B cell (primary cell): ENCODE measurements at regions not wholly inside any gene's neighbourhood (a gene's known extent, or its start where the extent isn't known, plus 50 kb on each side); places are given as distances from the start of the nearest gene placed in this dataset.

Source experiments
- ATAC-seq: fragments of 200-7000 bp; cut with Tn5 transposase; one replicate; pipeline ENCODE4 v1.10.0; 2021; ENCODE audit warnings: low read depth, mild to moderate bottlenecking, moderate number of reproducible peaks, moderate library complexity
- CTCF ChIA-PET: fragments of 350-600 bp; sonication (Branson Sonifier 250); formaldehyde crosslinking; loops from one replicate; lab custom pipeline; 2021; ENCODE audit warnings: antibody characterized with exemption, inconsistent platforms; lab: Charles Lee
- POLR2A ChIA-PET: fragments of 350-600 bp; sonication (Branson Sonifier 250); formaldehyde crosslinking; loops from one replicate; lab custom pipeline; 2021; ENCODE audit warnings: antibody characterized with exemption; lab: Charles Lee
- DNase-seq: peaks from one replicate; pipeline ENCODE4 v3.0.0; 2013
- H2AFZ ChIP-seq: 2 replicates; pipeline ENCODE4 v1.6.1; 2012; ENCODE audit warnings: mild to moderate bottlenecking, low read depth, low read length; ENCODE audit not compliant: insufficient read depth, poor library complexity, severe bottlenecking
- H3K27ac ChIP-seq, 2 donors: 1 replicate in 1 of 2; 2 replicates in 1 of 2; pipeline ENCODE4 v1.5.1; 2012 to 2013; ENCODE audit warnings: low read length in 2 of 2, mild to moderate bottlenecking in 2 of 2, moderate library complexity in 1 of 2
- H3K27me3 ChIP-seq, 4 experiments: fragments of 200-600 bp in 1 of 4; sonication (generic) in 1 of 4; replicated peaks in 1 of 4; 1 replicate in 2 of 4; 2 replicates in 2 of 4; pipeline versions ENCODE4 v1.6.1 to v1.7.0; 2013 to 2016; ENCODE audit warnings: low read length in 3 of 4, mild to moderate bottlenecking in 2 of 4, mixed read lengths in 1 of 4, moderate library complexity in 1 of 4; ENCODE audit not compliant: insufficient read depth in 4 of 4, control insufficient read depth in 3 of 4; ENCODE audit errors: control extremely low read depth in 1 of 4
- H3K36me3 ChIP-seq, 2 experiments: replicated peaks in 1 of 2; 1 replicate in 1 of 2; 2 replicates in 1 of 2; pipeline versions ENCODE4 v1.6.1 to v1.7.1; 2013; ENCODE audit warnings: low read length in 1 of 2; ENCODE audit not compliant: insufficient read depth in 2 of 2, control insufficient read depth in 1 of 2; ENCODE audit errors: control extremely low read depth in 1 of 2, extremely low read depth in 1 of 2
- H3K4me1 ChIP-seq, 2 donors: fragments of 200-600 bp in 1 of 2; sonication (generic) in 1 of 2; 1 replicate in 1 of 2; 2 replicates in 1 of 2; pipeline versions ENCODE4 v1.5.1 to v1.6.1; 2013 to 2017; ENCODE audit warnings: low read length in 2 of 2; ENCODE audit not compliant: control insufficient read depth in 2 of 2, insufficient read depth in 2 of 2
- H3K4me2 ChIP-seq: replicated peaks from 2 replicates; pipeline ENCODE3; 2012; ENCODE audit warnings: mild to moderate bottlenecking, low read depth, low read length; ENCODE audit not compliant: poor library complexity, severe bottlenecking
- H3K4me3 ChIP-seq, 5 experiments: fragments of 200-600 bp in 1 of 5; sonication (generic) in 1 of 5; 1 replicate in 3 of 5; 2 replicates in 2 of 5; pipeline versions ENCODE4 v1.5.1 to v1.7.0; 2011 to 2016; ENCODE audit warnings: low read length in 4 of 5, mild to moderate bottlenecking in 4 of 5, low read depth in 2 of 5, control low read depth in 1 of 5, moderate library complexity in 1 of 5; ENCODE audit not compliant: insufficient read depth in 1 of 5; ENCODE audit errors: control extremely low read depth in 1 of 5, extremely low read depth in 1 of 5
- H3K79me2 ChIP-seq: fragments of 200-600 bp; sonication (generic); one replicate; pipeline ENCODE4 v1.6.0; 2016; ENCODE audit warnings: low read length; ENCODE audit not compliant: control insufficient read depth, insufficient read depth
- H3K9ac ChIP-seq: fragments of 200-600 bp; sonication (generic); 2 replicates; pipeline ENCODE4 v1.6.1; 2017; ENCODE audit warnings: mild to moderate bottlenecking, low read length, moderate library complexity
- H3K9me3 ChIP-seq, 3 donors: one replicate each; pipeline versions ENCODE4 v1.6.1 to v1.7.1; 2013; ENCODE audit warnings: low read length in 2 of 3; ENCODE audit not compliant: control insufficient read depth in 2 of 3, insufficient read depth in 1 of 3; ENCODE audit errors: control extremely low read depth in 1 of 3
- H4K20me1 ChIP-seq: 2 replicates; pipeline ENCODE4 v1.6.0; 2012; ENCODE audit warnings: mild to moderate bottlenecking, low read length; ENCODE audit not compliant: insufficient read depth, control insufficient read depth, poor library complexity, severe bottlenecking
- H3K27ac Mint-ChIP-seq: one replicate; pipeline ENCODE4 v1.8.0; 2021; ENCODE audit warnings: mixed read lengths
- H3K27me3 Mint-ChIP-seq: one replicate; pipeline ENCODE4 v1.8.0; 2021; ENCODE audit warnings: mixed read lengths
- H3K4me1 Mint-ChIP-seq: one replicate; pipeline ENCODE4 v1.8.0; 2021; ENCODE audit warnings: mixed read lengths
- H3K4me3 Mint-ChIP-seq: one replicate; pipeline ENCODE4 v1.8.0; 2021; ENCODE audit warnings: mixed read lengths
- H3K9me3 Mint-ChIP-seq: one replicate; pipeline ENCODE4 v1.8.0; 2022; ENCODE audit warnings: mixed read lengths; ENCODE audit not compliant: insufficient read depth
- CTCF ChIP-seq: fragments of 200-600 bp; IDR thresholded peaks from one replicate; pipeline ENCODE4 v1.8.0; 2022; ENCODE audit warnings: antibody characterized with exemption, mild to moderate bottlenecking
- EZH2 ChIP-seq: IDR thresholded peaks from 2 replicates; pipeline ENCODE4 v1.6.1; 2012; ENCODE audit warnings: borderline replicate concordance, low read depth, mild to moderate bottlenecking, moderate library complexity, low read length; ENCODE audit not compliant: insufficient read depth, poor library complexity, severe bottlenecking
- WGBS: methylation state at CpG from one replicate; pipeline ENCODE4 v1.1.5; 2013; ENCODE audit warnings: missing lambda C conversion rate; ENCODE audit not compliant: insufficient coverage; 5-methylcytosine and 5-hydroxymethylcytosine counted together
- intact Hi-C: fragments of 100-400 bp; cut with micrococcal nuclease; formaldehyde crosslinking; loops from one replicate; pipeline ENCODE4 v1.10.0; 2022

- POLR2A ChIA-PET = no interaction called here
- H3K4me1 Mint-ChIP-seq = no peaks in the 10 kb centered on the region
- Histone ChIP-seq H3K27me3 (no peaks in the 10 kb centered on the region), H4K20me1 (no peaks in the 10 kb centered on the region), H3K27ac (no peak overlapping the region), H3K9ac (no peak overlapping the region), H3K79me2 (no peaks in the 10 kb centered on the region), H2AFZ (no peak overlapping the region), H3K9me3 (no peaks in the 10 kb centered on the region), H3K4me3 (no peak overlapping the region), H3K36me3 (no peaks in the 10 kb centered on the region), H3K4me2 (no peak overlapping the region), H3K4me1 (no peaks in the 10 kb centered on the region)
- WGBS = no CpG with 5 or more reads among the region's 2 CpGs
- no peak for TF ChIP-seq EZH2
- H3K4me3 Mint-ChIP-seq = no peak overlapping the region
- DNase-seq (no peak), ATAC-seq (no peak)
- CTCF ChIA-PET = no interaction called here
- peaks cover 2% of the 10 kb centered on the region for H3K9me3 Mint-ChIP-seq
- no peak overlapping the region for H3K27ac Mint-ChIP-seq
- no peaks in the 10 kb centered on the region for H3K27me3 Mint-ChIP-seq
- intact Hi-C loops = no loop called here
These were observed 1249.2 kb upstream of the CDH6 start for GRCh38 chr5:29944327-29944726.

DNA sequence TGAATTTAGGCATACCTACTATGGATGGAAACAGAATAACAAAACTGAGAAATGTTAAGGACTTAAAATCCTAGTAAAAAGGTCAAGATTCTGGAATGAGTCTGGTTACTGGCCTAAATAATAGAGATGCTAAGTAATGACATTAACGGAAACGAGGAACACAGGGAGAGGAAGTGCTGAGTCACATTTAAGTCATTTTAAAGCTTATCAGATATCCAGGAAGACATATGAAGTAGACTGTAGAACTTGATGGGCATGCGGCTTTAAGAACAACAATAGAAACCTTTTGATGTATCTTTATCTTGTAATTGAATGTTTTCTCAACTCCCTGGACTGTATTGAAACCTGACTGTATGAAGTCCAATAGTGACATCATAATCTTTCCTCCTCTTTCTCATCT lies 1251.4 kb upstream of the CDH6 start:
- no CpG with 5 or more reads among the region's 3 CpGs for WGBS
- CTCF ChIA-PET = no interaction called here
- H3K27ac Mint-ChIP-seq = no peak overlapping the region

More for the DNA sequence above, 1251.4 kb upstream of the CDH6 start:
- Mint-ChIP-seq H3K9me3 (peaks cover 2% of the 10 kb centered on the region), H3K4me3 (no peak overlapping the region), H3K27me3 (no peaks in the 10 kb centered on the region), H3K4me1 (no peaks in the 10 kb centered on the region)
- Histone ChIP-seq H3K27ac (no peak overlapping the region), H3K9ac (no peak overlapping the region), H4K20me1 (no peaks in the 10 kb centered on the region), H3K79me2 (no peaks in the 10 kb centered on the region), H3K4me2 (no peak overlapping the region), H3K9me3 (no peaks in the 10 kb centered on the region), H2AFZ (no peak overlapping the region), H3K4me3 (no peak overlapping the region), H3K4me1 (no peaks in the 10 kb centered on the region), H3K27me3 (no peaks in the 10 kb centered on the region), H3K36me3 (no peaks in the 10 kb centered on the region)
- POLR2A ChIA-PET = no interaction called here
- intact Hi-C loops = no loop called here
- no peak for ATAC-seq
- no peak for TF ChIP-seq EZH2
- no peak for TF ChIP-seq CTCF
- DNase-seq = no peak
